ENCODE measurements at regions not wholly inside any gene's neighbourhood (a gene's known extent, or its start where the extent isn't known, plus 50 kb on each side); places are given as distances from the start of the nearest gene placed in this dataset.

DNA sequence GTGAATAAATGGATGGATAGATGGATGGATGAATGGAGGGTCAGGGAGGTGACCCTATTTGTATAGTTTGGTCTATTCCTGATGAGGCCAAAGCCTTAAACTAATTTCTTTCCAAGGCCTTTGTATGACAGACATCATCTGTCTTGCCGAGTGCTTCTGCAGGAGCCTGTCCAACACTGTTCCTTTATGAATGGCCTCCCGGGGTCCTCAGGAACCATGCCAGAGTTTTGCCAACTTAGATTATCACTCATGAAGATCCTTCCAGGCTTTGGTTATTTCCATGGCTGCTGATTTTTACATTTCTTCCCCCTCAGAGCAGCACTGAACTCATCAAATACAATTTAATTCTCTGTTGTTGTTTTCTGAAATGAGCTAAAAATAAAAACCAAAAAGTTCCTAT is 133.0 kb upstream of the SOX2 start:
- H3K4me3 ChIP-seq (ENCODE audit: low read depth, low read length): no peak overlapping the region
- DNase-seq: no peak
- H3K9me3 ChIP-seq (ENCODE audit: severe bottlenecking): no peaks in the 10 kb centered on the region
- no peaks in the 10 kb centered on the region for H3K36me3 ChIP-seq
- TF ChIP-seq, protein P1, sequence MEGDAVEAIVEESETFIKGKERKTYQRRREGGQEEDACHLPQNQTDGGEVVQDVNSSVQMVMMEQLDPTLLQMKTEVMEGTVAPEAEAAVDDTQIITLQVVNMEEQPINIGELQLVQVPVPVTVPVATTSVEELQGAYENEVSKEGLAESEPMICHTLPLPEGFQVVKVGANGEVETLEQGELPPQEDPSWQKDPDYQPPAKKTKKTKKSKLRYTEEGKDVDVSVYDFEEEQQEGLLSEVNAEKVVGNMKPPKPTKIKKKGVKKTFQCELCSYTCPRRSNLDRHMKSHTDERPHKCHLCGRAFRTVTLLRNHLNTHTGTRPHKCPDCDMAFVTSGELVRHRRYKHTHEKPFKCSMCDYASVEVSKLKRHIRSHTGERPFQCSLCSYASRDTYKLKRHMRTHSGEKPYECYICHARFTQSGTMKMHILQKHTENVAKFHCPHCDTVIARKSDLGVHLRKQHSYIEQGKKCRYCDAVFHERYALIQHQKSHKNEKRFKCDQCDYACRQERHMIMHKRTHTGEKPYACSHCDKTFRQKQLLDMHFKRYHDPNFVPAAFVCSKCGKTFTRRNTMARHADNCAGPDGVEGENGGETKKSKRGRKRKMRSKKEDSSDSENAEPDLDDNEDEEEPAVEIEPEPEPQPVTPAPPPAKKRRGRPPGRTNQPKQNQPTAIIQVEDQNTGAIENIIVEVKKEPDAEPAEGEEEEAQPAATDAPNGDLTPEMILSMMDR (IDR thresholded peaks at IDR 0.05; ENCODE audit: low read depth, low read length): no peak
- H3K27ac ChIP-seq: no peak overlapping the region
- peaks cover 4% of the 10 kb centered on the region for H3K27me3 ChIP-seq (ENCODE audit: insufficient read depth, low read depth, severe bottlenecking)

DNA sequence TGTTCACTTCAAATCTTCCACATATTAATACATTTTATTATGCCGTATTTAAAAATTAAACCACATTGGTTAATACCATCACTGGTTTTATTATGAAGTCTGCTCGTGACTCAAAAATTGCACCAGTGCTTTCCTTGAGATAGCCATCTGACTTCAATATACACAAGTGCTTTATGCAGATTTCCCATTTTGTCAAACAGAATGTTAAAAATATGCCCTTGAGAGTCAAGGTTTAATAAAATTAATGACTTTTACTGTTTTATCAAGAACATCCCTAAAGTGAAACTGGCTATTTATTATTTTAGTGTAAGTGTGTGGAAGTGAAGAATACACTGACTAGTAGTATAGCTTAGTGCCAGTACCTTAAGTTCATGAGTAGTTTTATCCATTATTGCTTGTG is 139.3 kb upstream of the SOX2 start:
- Histone ChIP-seq H3K4me3 (ENCODE audit: low read depth, low read length) (no peak overlapping the region), H3K27me3 (ENCODE audit: insufficient read depth, low read depth, severe bottlenecking) (peaks cover 28% of the 10 kb centered on the region), H3K27ac (no peak overlapping the region), H3K9me3 (ENCODE audit: severe bottlenecking) (no peaks in the 10 kb centered on the region), H3K36me3 (no peaks in the 10 kb centered on the region)
- DNase-seq: no peak
- TF ChIP-seq, protein P1 (IDR thresholded peaks at IDR 0.05; ENCODE audit: low read depth, low read length): no peak

DNA sequence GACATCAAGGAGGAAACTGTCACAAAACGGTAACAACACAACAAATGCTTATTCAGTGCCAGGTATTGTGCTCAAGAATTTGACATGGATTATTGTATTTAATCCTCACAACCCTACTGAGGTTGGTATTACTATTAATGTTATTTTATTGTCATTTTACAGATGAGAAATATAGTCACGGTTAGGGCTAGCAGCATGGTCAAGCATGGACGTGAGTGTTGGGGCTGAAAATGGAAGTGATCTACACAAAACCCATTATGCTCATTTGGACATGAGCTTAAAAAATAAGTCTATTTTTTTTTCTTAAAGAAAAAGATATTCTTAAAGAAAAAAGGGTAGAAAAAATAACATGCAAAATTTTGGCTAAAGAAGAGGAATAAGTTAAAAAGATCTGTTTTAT is 141.3 kb upstream of the SOX2 start:
- no peak overlapping the region for H3K27ac ChIP-seq
- TF ChIP-seq, protein P1 (IDR thresholded peaks at IDR 0.05; ENCODE audit: low read depth, low read length): no peak
- H3K9me3 ChIP-seq (ENCODE audit: severe bottlenecking): no peaks in the 10 kb centered on the region
- no peak overlapping the region for H3K4me3 ChIP-seq (ENCODE audit: low read depth, low read length)
- DNase-seq: no peak
- H3K27me3 ChIP-seq (ENCODE audit: insufficient read depth, low read depth, severe bottlenecking): peaks cover 31% of the 10 kb centered on the region
- H3K36me3 ChIP-seq: no peaks in the 10 kb centered on the region

DNA sequence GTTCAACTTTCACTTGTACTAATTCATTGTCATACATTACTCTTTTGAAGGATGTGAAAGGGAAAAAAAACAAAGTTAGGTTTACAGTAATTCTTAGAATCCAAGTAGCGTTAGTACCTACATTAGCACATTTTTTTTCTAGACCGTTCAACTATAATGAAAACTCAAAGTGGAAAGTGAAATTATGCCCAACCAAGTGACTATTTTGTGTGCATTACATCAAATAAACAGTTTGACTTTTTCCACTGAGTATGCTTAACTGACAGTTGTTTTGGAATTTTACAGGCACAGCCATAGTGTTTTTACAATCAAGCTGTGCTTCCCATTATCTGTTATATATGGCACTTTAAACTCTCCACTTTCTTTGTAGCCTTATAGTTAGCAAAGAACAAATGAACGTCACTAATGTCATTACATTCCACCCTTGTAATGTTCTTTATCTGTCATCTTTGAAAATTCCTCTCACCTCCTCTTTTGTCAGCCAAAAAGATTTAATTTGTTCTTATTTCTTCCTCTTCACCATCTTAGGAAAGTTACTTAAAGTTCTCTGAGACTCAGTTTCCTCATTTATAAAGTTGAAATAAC is 142.3 kb upstream of the SOX2 start:
- no peaks in the 10 kb centered on the region for H3K9me3 ChIP-seq (ENCODE audit: severe bottlenecking)
- TF ChIP-seq, protein P1 (IDR thresholded peaks at IDR 0.05; ENCODE audit: low read depth, low read length): no peak
- H3K27me3 ChIP-seq (ENCODE audit: insufficient read depth, low read depth, severe bottlenecking): peaks cover 35% of the 10 kb centered on the region
- no peaks in the 10 kb centered on the region for H3K36me3 ChIP-seq
- no peak overlapping the region for H3K4me3 ChIP-seq (ENCODE audit: low read depth, low read length)
- no peak for DNase-seq
- H3K27ac ChIP-seq: no peak overlapping the region

DNA sequence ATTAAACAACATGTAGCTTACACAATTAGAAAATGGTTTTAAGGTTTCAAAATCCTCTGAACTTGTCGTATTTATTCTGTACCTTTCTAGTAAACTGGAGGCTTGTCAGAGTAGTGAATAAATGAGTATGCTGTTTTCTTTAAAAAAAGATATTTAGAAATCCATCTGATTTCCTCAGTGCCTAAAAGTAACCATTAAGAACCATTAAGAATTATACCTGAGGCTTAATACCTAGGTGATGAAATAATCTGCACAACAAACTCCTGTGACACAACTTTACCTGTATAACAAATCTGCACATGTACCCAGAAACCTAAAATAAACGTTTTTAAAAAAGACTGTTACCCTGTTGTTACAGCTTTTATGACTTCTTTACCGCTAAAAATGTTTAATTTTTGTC is 143.0 kb upstream of the SOX2 start:
- no peaks in the 10 kb centered on the region for H3K9me3 ChIP-seq (ENCODE audit: severe bottlenecking)
- no peak overlapping the region for H3K27ac ChIP-seq
- no peaks in the 10 kb centered on the region for H3K36me3 ChIP-seq
- no peak for DNase-seq
- TF ChIP-seq, protein P1 (IDR thresholded peaks at IDR 0.05; ENCODE audit: low read depth, low read length): no peak
- no peak overlapping the region for H3K4me3 ChIP-seq (ENCODE audit: low read depth, low read length)
- H3K27me3 ChIP-seq (ENCODE audit: insufficient read depth, low read depth, severe bottlenecking): peaks cover 36% of the 10 kb centered on the region

DNA sequence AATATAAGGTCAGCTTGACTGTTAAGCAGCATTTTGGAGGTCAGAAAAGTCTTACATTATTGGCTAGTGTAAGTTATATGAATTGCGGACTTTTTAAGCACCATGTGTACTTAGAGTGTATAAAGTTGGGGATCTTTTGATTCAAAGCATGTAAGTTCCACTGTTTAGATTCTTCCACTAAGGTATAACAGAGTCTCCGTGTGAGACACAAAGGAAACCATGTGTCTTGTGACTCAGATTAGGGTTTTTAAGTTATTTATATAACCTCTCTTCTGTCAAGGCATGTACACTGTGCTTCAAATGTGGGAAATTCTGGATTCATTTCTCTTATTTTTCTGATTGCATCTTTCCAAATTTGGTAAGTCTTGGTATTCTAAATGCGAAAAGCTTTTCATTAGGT is 143.5 kb upstream of the SOX2 start:
- no peaks in the 10 kb centered on the region for H3K9me3 ChIP-seq (ENCODE audit: severe bottlenecking)
- TF ChIP-seq, protein P1 (IDR thresholded peaks at IDR 0.05; ENCODE audit: low read depth, low read length): no peak
- no peaks in the 10 kb centered on the region for H3K36me3 ChIP-seq
- H3K27ac ChIP-seq: no peak overlapping the region
- H3K4me3 ChIP-seq (ENCODE audit: low read depth, low read length): no peak overlapping the region
- H3K27me3 ChIP-seq (ENCODE audit: insufficient read depth, low read depth, severe bottlenecking): peaks cover 37% of the 10 kb centered on the region
- no peak for DNase-seq
